Stomach (tissue), 8 donors: ENCODE measurements at regions not wholly inside any gene's neighbourhood (a gene's known extent, or its start where the extent isn't known, plus 50 kb on each side); places are given as distances from the start of the nearest gene placed in this dataset.
A peak's percentile ranks its signal among the peaks of the same experiment; 100 is the strongest.

Source experiments
- DNase-seq, 2 donors: peaks; one replicate each; pipeline versions ENCODE4 v3.0.0 to v3.0.0-alpha.2; 2013 to 2019
- H3K27ac ChIP-seq, 5 donors: fragments of 200-600 bp in 4 of 5; sonication (generic) in 4 of 5; one replicate each; pipeline ENCODE4 v1.5.1; 2013 to 2019; ENCODE audit warnings: mild to moderate bottlenecking in 1 of 5, moderate library complexity in 1 of 5
- H3K27me3 ChIP-seq, 3 donors: fragments of 200-600 bp; sonication (generic); one replicate each; pipeline ENCODE4 v1.5.1; 2017 to 2019; ENCODE audit warnings: mixed run types in 1 of 3
- H3K36me3 ChIP-seq, 4 donors: fragments of 200-600 bp; sonication (generic); 1 replicate in 3 of 4; 2 replicates in 1 of 4; pipeline ENCODE4 v1.5.1; 2016 to 2019
- H3K4me1 ChIP-seq, 4 donors: fragments of 200-600 bp; sonication (generic); one replicate each; pipeline ENCODE4 v1.5.1; 2016 to 2019
- H3K4me3 ChIP-seq, 4 donors: fragments of 200-600 bp; sonication (generic) in 3 of 4; one replicate each; pipeline ENCODE4 v1.5.1; 2016 to 2019; ENCODE audit warnings: mild to moderate bottlenecking in 1 of 4
- H3K9me3 ChIP-seq, 4 donors: fragments of 200-600 bp; sonication (generic); one replicate each; pipeline ENCODE4 v1.5.1; 2016 to 2019
- CTCF ChIP-seq, 7 experiments: fragments of 450-650 bp in 4 of 7; fragments of 200-600 bp in 3 of 7; sonication (generic) in 3 of 7; IDR thresholded peaks; one replicate each; pipeline ENCODE4 v1.5.1; 2016 to 2019; ENCODE audit warnings: antibody characterized with exemption in 7 of 7, control low read depth in 2 of 7, mild to moderate bottlenecking in 1 of 7
- EP300 ChIP-seq: sonication (generic); formaldehyde crosslinking; IDR thresholded peaks from one replicate; pipeline ENCODE4 v1.6.1; 2017; ENCODE audit warnings: antibody characterized with exemption
- POLR2A ChIP-seq, 4 donors: fragments of 450-650 bp; IDR thresholded peaks; one replicate each; pipeline ENCODE4 v1.6.1; 2016; ENCODE audit warnings: antibody characterized with exemption in 4 of 4, control low read depth in 2 of 4, mild to moderate bottlenecking in 1 of 4, moderate library complexity in 1 of 4
- POLR2AphosphoS5 ChIP-seq, 3 donors: sonication (generic); formaldehyde crosslinking; IDR thresholded peaks; one replicate each; pipeline ENCODE4 v1.6.1; 2016; ENCODE audit warnings: antibody characterized with exemption in 3 of 3
- WGBS, 5 donors: extraction: QIAGEN DNeasy Blood & Tissue Kit in 3 of 5; methylation state at CpG; one replicate each; pipeline versions ENCODE4 v1.1.5 to v1.1.7; 2013 to 2018; 5-methylcytosine and 5-hydroxymethylcytosine counted together
- intact Hi-C: fragments of 100-400 bp; cut with DNase I; formaldehyde crosslinking; loops from one replicate; pipeline ENCODE4 v1.15.1; 2023; ENCODE audit warnings: low total_unique reads
- donor health status: healthy with polysubstance abuse.
- donor health status: Bipolar disorder and iron deficiency.
- donor health status: healthy.

GRCh38 chr1:116854716-116855115, 55.0 kb upstream of the PTGFRN start:
- H3K27ac ChIP-seq = peak overlapping the region in 3 of 5 donors; percentile 30 to 56 (median 45)
- intact Hi-C loops = no loop called here
- H3K27me3 ChIP-seq = no peaks in the 10 kb centered on the region
- no peak for DNase-seq
- no peak for TF ChIP-seq POLR2A (IDR thresholded peaks at IDR 0.05)
- no peak for TF ChIP-seq CTCF (IDR thresholded peaks at IDR 0.05)
- TF ChIP-seq EP300 = no peak
- no peaks in the 10 kb centered on the region for H3K9me3 ChIP-seq
- no peaks in the 10 kb centered on the region for H3K36me3 ChIP-seq
- H3K4me3 ChIP-seq = no peak overlapping the region
- 43 to 67% (median 53%) methylated on average over 3 of the region's 3 CpGs for WGBS, 5 donors
- peaks cover 18 to 33% (median 29%) of the 10 kb centered on the region in 4 donors for H3K4me1 ChIP-seq

GRCh38 chr1:116855191-116855619, 54.5 kb upstream of the PTGFRN start:
- H3K9me3 ChIP-seq = no peaks in the 10 kb centered on the region
- WGBS, 5 donors = 18 to 29% (median 25%) methylated on average over 5 of the region's 5 CpGs
- peak; percentile 52 to 64 for DNase-seq
- peaks cover 18 to 33% (median 29%) of the 10 kb centered on the region in 4 donors for H3K4me1 ChIP-seq
- H3K36me3 ChIP-seq = no peaks in the 10 kb centered on the region
- H3K27me3 ChIP-seq = no peaks in the 10 kb centered on the region
- no peak overlapping the region for H3K4me3 ChIP-seq
- intact Hi-C loops = no loop called here
- H3K27ac ChIP-seq = peak overlapping the region in 2 of 5 donors; percentile 28 to 45
- no peak for TF ChIP-seq CTCF (IDR thresholded peaks at IDR 0.05)
- TF ChIP-seq POLR2A (IDR thresholded peaks at IDR 0.05) = no peak
- TF ChIP-seq POLR2AphosphoS5 (IDR thresholded peaks at IDR 0.05) = no peak
- TF ChIP-seq EP300 = no peak

- peak overlapping the region in 1 of 5 donors; percentile 45 for H3K27ac ChIP-seq
- TF ChIP-seq EP300 (no peak), POLR2AphosphoS5 (IDR thresholded peaks at IDR 0.05) (no peak), POLR2A (IDR thresholded peaks at IDR 0.05) (no peak), CTCF (IDR thresholded peaks at IDR 0.05) (no peak)
- intact Hi-C loops = no loop called here
- no peaks in the 10 kb centered on the region for H3K9me3 ChIP-seq
- H3K4me3 ChIP-seq = no peak overlapping the region
- no peaks in the 10 kb centered on the region for H3K27me3 ChIP-seq
- H3K36me3 ChIP-seq = no peaks in the 10 kb centered on the region
- WGBS, 5 donors = 58 to 78% (median 71%) methylated on average over 3 of the region's 3 CpGs
- DNase-seq = peak in 1 of 2 donors; percentile 59
- H3K4me1 ChIP-seq = peaks cover 18 to 33% (median 29%) of the 10 kb centered on the region in 4 donors
Measured at GRCh38 chr1:116855773-116856201, 53.9 kb upstream of the PTGFRN start.

GRCh38 chr1:116856312-116856711, 53.4 kb upstream of the PTGFRN start:
- intact Hi-C loops = no loop called here

More at GRCh38 chr1:116856312-116856711, 53.4 kb upstream of the PTGFRN start:
- H3K9me3 ChIP-seq = no peaks in the 10 kb centered on the region
- no peak overlapping the region for H3K27ac ChIP-seq
- H3K4me1 ChIP-seq = peaks cover 18 to 33% (median 29%) of the 10 kb centered on the region in 4 donors
- no peaks in the 10 kb centered on the region for H3K27me3 ChIP-seq
- TF ChIP-seq POLR2AphosphoS5 (IDR thresholded peaks at IDR 0.05) = no peak
- TF ChIP-seq POLR2A (IDR thresholded peaks at IDR 0.05) = no peak
- no peak for TF ChIP-seq CTCF (IDR thresholded peaks at IDR 0.05)
- WGBS, 5 donors = 85 to 97% (median 94%) methylated on average over 3 of the region's 3 CpGs
- H3K4me3 ChIP-seq = no peak overlapping the region
- no peaks in the 10 kb centered on the region for H3K36me3 ChIP-seq
- no peak for DNase-seq
